ENCODE measurements at regions not wholly inside any gene's neighbourhood (a gene's known extent, or its start where the extent isn't known, plus 50 kb on each side); places are given as distances from the start of the nearest gene placed in this dataset.
A peak's percentile ranks its signal among the peaks of the same experiment; 100 is the strongest.

- no peak overlapping the region for H3K9ac ChIP-seq (ENCODE audit: extremely low read depth, low read length, poor library complexity, severe bottlenecking)
- no peak overlapping the region for H3K4me3 ChIP-seq (ENCODE audit: low read length)
- H3K9me3 ChIP-seq (ENCODE audit: control insufficient read depth, low read length) = no peaks in the 10 kb centered on the region
- H3K4me1 Mint-ChIP-seq = no peaks in the 10 kb centered on the region
- no peak overlapping the region for H3K27ac ChIP-seq (ENCODE audit: low read depth, low read length)
- DNase-seq = no peak
- H3K36me3 ChIP-seq (ENCODE audit: control insufficient read depth, insufficient read depth, low read length) = no peaks in the 10 kb centered on the region
- H3K27me3 Mint-ChIP-seq (ENCODE audit: insufficient read depth) = no peaks in the 10 kb centered on the region
- H3K27ac Mint-ChIP-seq = no peak overlapping the region
- H3K36me3 Mint-ChIP-seq (ENCODE audit: low read depth) = no peaks in the 10 kb centered on the region
- TF ChIP-seq CTCF (conservative IDR thresholded peaks at IDR 0.05) = no peak
- no peaks in the 10 kb centered on the region for H3K27me3 ChIP-seq (ENCODE audit: control insufficient read depth, insufficient read depth, low read length, poor library complexity, severe bottlenecking)
- H3K4me3 Mint-ChIP-seq = no peak overlapping the region
- no peaks in the 10 kb centered on the region for H3K9me3 Mint-ChIP-seq
- H3K4me1 ChIP-seq (ENCODE audit: control insufficient read depth, insufficient read depth, low read length) = no peaks in the 10 kb centered on the region
- 91 to 93% methylated on average over 5 to 6 of the region's 6 CpGs for WGBS, 2 experiments (ENCODE audit: insufficient coverage in 1 of 2, insufficient read length in 1 of 2)
Observed at GRCh38 chr20:24305371-24305770, 164.1 kb upstream of the SYNDIG1 start.

GRCh38 chr20:24304291-24304690, 165.1 kb upstream of the SYNDIG1 start:
- Histone ChIP-seq H3K36me3 (ENCODE audit: control insufficient read depth, insufficient read depth, low read length) (no peaks in the 10 kb centered on the region), H3K27ac (ENCODE audit: low read depth, low read length) (no peak overlapping the region), H3K27me3 (ENCODE audit: control insufficient read depth, insufficient read depth, low read length, poor library complexity, severe bottlenecking) (no peaks in the 10 kb centered on the region), H3K9ac (ENCODE audit: extremely low read depth, low read length, poor library complexity, severe bottlenecking) (no peak overlapping the region), H3K4me3 (ENCODE audit: low read length) (no peak overlapping the region), H3K9me3 (ENCODE audit: control insufficient read depth, low read length) (no peaks in the 10 kb centered on the region), H3K4me1 (ENCODE audit: control insufficient read depth, insufficient read depth, low read length) (no peaks in the 10 kb centered on the region)
- no peak overlapping the region for H3K4me3 Mint-ChIP-seq
- H3K36me3 Mint-ChIP-seq (ENCODE audit: low read depth) = no peaks in the 10 kb centered on the region
- no peak for TF ChIP-seq CTCF (conservative IDR thresholded peaks at IDR 0.05)
- H3K27ac Mint-ChIP-seq = no peak overlapping the region
- H3K4me1 Mint-ChIP-seq = no peaks in the 10 kb centered on the region
- no peak for DNase-seq
- 69 to 80% methylated on average over 1 to 2 of the region's 2 CpGs for WGBS, 2 experiments (ENCODE audit: insufficient coverage in 1 of 2, insufficient read length in 1 of 2)
- no peaks in the 10 kb centered on the region for H3K27me3 Mint-ChIP-seq (ENCODE audit: insufficient read depth)
- no peaks in the 10 kb centered on the region for H3K9me3 Mint-ChIP-seq

- Mint-ChIP-seq H3K4me3 (no peak overlapping the region), H3K27ac (no peak overlapping the region), H3K27me3 (ENCODE audit: insufficient read depth) (no peaks in the 10 kb centered on the region), H3K4me1 (no peaks in the 10 kb centered on the region), H3K36me3 (ENCODE audit: low read depth) (no peaks in the 10 kb centered on the region), H3K9me3 (no peaks in the 10 kb centered on the region)
- no peak overlapping the region for H3K4me3 ChIP-seq (ENCODE audit: low read length)
- H3K9ac ChIP-seq (ENCODE audit: extremely low read depth, low read length, poor library complexity, severe bottlenecking) = no peak overlapping the region
- TF ChIP-seq CTCF (conservative IDR thresholded peaks at IDR 0.05) = peak; percentile 51
- no peak overlapping the region for H3K27ac ChIP-seq (ENCODE audit: low read depth, low read length)
- H3K27me3 ChIP-seq (ENCODE audit: control insufficient read depth, insufficient read depth, low read length, poor library complexity, severe bottlenecking) = no peaks in the 10 kb centered on the region
- WGBS, 2 experiments (ENCODE audit: insufficient coverage in 1 of 2, insufficient read length in 1 of 2) = 89 to 90% methylated on average over 14 of the region's 14 CpGs
- H3K9me3 ChIP-seq (ENCODE audit: control insufficient read depth, low read length) = no peaks in the 10 kb centered on the region
- no peaks in the 10 kb centered on the region for H3K36me3 ChIP-seq (ENCODE audit: control insufficient read depth, insufficient read depth, low read length)
- DNase-seq = no peak
- H3K4me1 ChIP-seq (ENCODE audit: control insufficient read depth, insufficient read depth, low read length) = no peaks in the 10 kb centered on the region
Observed at GRCh38 chr20:24303393-24304170, 165.8 kb upstream of the SYNDIG1 start.
